ENCODE measurements at regions not wholly inside any gene's neighbourhood (a gene's known extent, or its start where the extent isn't known, plus 50 kb on each side); places are given as distances from the start of the nearest gene placed in this dataset.

DNA sequence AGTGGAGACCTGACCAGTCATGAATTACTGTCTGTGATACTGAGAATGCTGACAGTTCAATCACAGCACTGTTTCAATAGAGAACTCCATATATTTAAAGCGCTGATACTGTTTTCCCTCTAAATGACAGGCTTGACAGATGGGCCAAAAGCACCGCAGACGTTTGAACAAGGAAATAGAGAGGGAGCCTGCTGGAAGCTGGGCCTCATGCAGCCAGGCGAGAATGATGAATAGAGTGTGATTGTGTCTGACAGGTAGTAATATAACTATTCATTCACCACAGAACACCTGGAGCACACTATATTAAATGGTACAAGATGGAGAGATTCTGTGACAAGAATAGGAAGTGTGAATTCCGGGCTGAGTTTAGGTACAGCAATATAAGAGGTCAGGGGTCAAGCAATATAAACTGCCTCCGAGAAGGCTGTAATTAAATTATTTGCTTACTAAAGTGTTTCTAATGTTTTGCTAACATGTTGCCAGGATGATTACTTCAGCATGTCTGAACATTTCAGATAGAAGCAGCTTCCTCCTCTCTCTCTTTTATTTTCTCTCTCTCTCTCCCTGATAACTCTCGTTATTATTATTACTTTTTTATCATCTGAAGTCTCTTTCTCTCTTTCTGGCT lies 297.7 kb downstream of the CSNK1G3 start:
- no peak for DNase-seq (ENCODE audit: low read depth)

DNA sequence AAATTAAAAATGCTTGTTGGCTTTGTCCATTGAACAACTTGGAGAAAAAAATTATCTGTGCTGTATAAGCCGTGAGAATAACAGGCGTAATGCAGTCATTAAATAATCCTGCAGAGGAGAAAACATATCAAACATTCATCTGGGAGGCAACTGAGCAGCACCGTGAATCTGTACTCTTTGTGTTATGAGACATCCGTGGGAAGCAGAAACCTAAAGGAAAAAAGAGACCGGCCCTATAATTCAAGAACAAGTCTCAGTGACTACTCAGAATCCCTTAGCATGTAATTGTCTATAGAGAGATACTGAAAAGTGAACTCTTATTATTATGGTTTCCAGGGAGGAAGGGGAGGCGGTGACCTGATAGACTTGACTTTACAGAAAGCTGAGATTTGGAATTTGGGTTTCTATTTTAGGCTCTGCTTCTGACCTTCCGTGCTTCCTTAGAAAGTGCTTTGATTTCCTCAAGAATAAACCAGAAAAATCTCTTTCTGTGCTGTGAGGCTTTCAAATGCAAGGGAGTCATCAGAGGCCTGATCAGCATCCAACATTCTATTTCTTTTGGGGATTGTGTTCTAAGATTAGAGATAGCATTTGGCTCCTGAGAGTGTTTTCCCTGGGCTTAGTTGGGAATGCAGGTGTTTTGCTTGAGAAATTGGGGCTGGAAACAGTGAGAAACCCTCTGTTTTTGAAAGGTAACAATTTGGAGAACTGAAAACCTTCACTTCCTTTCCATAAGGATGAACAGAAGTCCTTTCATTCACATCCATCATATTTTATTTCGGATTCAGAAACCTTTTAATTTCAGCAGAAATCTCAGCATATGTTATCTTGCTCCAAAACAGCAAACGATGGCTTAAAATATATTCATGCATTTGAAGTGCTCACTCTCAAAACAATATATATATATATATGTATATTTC lies 296.7 kb downstream of the CSNK1G3 start:
- DNase-seq (ENCODE audit: low read depth): no peak

DNA sequence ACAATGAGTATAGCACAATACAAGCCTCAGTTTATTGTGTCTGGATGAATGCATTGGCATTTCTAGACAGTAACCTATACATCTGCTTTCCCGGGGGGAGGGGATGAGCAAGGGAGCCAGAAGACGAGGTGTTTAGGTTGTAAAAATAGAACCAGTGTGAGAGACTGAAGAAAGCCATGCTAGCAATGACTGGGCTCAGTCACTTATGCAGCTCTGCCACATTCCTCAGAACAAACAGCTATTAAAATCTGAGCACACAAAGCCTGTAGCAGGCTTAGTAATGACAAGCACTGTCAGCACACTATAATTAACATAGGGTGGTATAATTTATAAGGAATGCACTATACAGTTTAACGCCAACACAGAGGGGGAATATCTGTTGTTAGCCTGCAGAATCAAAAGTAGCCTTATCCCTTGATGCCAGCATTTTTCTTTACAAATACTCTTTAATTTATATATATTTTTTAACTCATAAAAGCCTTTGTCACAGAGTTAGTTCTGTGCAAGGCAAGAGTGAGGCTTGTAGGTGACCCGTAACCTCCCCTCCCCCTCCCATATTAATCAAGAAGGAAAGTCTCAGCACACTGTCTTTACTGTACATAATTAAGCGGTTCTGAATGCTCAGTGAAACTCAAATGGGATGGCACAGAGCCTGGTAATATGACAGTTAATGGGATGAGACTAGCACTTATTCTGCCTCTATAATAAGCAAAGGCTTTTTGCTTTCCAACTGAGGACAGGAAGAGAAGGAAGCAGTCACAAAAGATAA lies 295.4 kb downstream of the CSNK1G3 start:
- no peak for DNase-seq (ENCODE audit: low read depth)

DNA sequence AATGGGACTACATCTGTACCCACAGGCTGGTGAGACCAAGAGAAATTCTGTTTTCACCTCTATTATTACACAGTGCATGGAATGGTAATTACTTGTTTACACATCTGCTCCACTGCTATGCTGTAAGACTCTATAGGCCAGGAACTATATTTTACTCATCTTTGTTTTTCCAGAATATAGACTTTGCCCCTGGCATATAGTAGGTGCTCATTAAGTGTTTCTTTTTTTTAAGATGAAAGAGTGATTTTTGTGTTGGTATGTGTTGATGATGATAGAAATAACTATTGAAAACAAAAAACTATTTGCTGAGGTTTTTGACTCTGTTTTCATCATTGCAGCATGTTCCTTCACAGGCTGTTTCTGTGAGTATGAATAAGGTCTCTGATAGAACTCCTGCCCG lies 294.7 kb downstream of the CSNK1G3 start:
- no peak for DNase-seq (ENCODE audit: low read depth)

DNA sequence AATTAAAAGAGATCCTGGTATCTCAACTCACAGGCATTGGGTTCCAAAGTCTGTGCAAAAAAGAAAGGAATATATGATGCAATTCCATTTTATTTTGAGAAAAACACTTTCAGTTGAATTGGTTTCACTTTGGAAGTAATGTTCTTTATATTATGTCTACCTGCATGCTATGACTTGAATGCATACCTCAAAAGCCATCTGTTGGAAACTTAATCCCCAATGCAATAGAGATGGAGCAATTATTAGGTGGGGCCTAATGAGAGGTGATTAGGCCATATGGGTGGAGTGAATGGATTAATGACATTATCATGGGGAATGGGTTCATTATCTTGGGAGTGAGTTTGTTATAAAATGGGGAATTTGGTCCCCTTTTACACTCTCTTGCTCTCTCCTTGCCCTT lies 293.3 kb downstream of the CSNK1G3 start:
- DNase-seq (ENCODE audit: low read depth): no peak

DNA sequence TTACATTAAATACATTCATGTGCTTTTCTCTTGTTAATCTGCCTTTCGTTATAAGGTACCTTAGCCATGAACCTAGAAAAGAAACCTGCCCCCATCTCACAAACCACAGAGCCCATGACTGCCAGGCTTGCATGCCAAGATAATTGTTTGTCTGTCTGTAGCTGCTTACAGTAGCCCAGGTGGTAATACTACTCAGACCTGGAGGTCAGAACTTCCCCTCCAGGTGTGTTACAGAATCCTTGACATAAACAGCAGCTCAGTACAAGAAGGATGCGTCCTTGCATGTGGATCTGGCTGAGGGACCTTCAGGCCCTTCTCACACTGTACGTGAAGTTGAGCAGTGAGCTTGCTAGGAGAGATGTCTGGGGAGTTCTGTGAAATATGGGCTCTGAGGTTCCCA lies 291.4 kb downstream of the CSNK1G3 start:
- no peak for DNase-seq (ENCODE audit: low read depth)

DNA sequence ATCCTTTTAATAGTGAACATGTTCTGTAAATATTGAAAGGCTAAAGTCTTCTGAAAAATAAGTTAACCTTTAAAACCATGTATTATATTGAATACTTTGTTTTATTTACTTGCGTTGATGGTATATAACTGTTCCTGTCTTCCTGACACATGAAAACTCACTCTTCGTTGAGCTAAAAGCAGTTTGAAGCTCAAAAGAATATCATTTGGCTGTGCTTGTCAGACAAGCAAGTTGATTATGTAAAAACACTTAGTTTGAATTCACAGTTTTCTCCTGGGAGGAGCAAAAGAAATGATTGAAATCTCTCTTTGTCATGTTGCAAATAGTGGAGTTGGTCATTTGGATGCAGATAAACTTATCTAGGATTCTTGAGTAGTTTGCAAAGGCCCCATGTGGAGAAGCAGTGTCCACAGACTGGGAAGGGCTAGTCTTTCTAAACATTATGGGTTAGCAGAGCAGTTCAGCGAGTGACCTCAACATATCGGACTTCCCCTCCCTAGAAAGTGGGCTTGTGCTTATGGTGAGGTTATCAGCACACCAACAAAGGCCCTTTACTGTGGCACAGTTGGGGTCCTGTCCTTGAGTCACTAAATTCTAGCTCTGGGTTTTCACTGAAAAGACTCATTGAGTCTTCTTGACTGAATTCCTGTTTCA lies 290.4 kb downstream of the CSNK1G3 start:
- DNase-seq (ENCODE audit: low read depth): no peak

DNA sequence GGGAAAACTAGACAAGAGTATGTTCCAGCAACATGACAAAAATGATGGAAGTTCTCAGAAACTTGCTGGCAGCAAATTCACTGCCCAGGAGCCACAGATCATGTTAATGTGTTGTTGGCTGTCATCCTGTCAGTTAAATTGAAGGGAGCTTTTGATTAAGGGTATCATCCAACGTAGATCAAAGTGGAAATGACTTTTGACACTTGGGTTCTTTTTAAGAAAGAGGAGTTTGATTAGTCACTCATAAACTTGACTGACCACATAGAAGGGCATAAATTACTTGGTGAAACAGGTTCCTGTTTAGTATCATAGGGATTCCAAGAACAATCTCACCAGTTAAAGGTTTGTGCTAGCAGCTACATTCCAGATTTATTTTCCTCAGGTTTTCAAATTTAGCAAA lies 288.7 kb downstream of the CSNK1G3 start:
- DNase-seq (ENCODE audit: low read depth): no peak

DNA sequence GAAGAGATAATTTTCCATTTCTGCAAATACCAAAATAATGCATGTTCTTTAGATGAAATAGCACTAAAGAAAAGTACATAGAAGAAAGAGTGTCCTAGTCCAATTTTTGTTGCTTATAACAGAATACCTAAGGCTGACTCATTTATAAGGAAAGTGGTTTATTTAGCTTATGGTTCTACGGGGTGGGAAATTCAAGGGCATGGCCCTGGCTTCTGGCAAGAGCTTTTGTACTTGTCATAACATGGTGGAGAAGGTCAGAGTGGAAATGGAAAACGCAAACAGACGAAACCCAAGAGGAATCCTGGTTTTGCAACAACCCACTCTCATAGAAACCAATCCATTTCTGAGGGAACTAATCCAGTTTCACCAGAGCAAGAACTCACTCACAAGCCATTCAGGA lies 283.7 kb downstream of the CSNK1G3 start:
- no peak for DNase-seq (ENCODE audit: low read depth)

DNA sequence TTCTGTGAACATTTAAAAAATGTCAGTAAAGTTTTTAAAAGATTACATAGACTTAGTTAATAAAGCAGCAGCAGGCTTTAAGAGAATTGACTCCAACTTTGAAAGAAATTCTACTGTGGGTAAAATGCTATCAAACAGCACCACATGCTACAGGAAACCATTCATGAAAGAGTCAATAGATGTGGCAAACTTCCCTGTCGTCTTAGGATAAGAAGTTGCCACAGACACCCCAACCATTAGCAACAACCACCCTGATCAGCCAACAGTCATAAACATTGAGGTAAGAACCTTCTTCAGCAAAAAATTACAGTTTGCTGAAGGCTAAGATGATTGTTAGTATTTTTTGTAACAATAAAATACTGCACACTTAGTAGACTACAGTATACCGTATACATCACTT lies 278.2 kb downstream of the CSNK1G3 start:
- no peak for DNase-seq (ENCODE audit: low read depth)

DNA sequence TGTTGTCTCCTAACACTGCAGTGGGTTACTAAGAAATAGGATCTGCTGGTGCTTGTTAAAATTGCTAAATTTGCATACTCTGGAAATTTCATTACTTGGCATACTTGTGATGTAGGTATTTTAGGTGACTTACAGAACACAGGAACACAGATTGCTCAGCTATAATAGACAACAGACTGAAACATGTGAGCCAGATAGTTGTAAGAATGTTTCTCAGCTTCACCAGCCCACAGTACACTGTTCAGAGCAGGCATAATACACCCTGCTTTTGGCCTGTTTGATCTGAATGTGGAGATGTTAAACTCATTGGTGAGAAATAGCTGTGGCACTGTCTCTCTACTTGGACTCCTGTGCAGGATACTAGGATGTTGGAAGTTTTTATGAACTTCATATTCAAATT lies 275.7 kb downstream of the CSNK1G3 start:
- no peak for DNase-seq (ENCODE audit: low read depth)

DNA sequence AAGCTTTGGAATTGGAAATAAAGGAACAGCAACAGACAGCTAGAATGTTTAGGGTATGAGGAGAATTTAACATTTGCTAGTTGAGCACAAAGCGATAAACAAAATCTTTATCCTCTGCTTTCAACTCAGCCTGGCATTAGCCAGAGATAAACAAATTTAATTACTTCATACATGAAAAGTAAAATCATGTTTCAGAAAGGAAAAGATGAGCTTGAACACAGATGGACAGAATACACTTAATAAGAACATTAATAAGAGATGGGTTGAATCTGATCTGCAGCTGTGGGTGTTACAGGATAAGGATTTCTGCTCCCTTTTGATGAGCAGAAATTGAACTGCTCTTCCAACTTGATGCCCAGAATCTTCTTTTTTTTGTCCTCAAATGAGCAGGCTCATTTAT lies 275.2 kb downstream of the CSNK1G3 start:
- DNase-seq (ENCODE audit: low read depth): no peak

DNA sequence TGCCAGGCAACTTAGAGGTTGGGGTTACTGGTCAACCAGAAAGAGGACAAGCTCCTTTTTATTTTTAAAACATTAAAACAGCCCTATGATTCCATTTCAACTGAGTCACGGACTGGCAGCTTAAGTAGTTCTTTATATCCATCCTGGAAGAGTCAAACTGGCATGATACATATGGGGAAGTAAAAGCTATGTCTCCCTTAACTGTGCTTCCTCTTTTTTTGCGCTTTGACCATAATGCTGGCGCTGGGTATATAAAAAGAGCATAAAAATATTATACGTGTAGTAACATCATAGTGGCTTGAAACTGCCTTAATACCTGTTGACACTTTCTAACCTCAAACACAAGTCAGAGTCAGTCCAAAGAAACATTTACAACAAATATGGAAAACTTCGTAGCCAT lies 274.4 kb downstream of the CSNK1G3 start:
- no peak for DNase-seq (ENCODE audit: low read depth)

DNA sequence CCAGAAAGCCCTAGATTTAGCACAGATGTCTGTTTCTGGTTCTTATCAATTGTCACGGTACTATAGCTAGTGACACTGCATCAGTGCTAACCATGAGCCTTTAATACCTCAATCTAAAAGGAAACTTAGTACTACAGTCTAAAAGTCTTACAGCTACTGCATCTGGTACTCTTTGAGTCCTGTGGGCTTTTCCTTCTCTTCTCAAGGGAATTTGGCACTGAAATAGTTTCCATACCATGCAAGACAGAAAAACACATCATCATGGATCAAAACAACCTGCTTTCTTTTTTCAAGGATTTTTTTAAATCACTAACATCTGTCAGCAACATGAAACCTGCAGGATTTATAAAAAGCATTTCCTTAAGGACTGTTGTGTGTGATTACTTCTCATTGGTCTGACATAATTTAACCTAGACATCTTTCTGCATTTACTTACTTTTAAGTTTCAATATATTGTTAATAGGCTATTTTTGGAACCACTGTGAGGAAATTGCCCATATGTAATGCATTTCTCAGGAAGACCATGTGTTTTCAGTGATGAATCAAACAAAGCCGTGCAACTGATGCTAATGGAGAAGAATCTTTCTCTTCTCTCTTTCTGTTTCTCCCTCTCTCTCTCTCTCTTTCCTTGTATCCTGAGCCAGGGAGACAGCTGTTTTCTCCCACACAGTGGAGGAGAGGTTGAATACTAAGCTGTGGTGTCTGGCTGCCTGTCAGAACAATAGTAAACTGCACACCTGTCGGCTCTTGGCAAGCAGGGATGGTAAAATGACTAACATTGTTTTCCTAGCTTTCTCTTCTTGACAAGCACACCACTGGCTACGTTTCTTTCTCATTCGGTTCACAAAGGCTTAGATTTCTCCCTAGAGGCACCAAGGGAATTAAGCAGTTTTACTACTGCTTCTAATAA lies 273.4 kb downstream of the CSNK1G3 start:
- DNase-seq (ENCODE audit: low read depth): no peak

DNA sequence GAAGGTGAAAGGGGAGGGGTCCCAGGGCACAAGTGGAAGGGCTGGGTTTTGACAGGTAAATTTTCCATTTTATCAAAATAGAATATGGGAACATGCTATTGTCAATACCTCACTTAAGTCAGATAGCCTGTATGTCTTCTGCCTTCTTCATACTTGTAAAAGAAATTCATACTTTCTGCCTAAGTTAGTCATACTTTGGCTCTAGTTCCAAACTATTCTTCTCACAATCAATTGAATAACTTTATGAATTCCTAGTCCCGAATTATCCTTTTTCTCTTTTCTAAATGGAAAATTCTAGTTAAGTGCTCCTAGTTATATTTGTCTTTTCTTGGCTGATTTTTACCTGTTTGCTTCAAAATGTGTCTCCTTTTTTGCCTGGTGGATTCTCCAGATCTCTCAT lies 271.4 kb downstream of the CSNK1G3 start:
- DNase-seq (ENCODE audit: low read depth): no peak

DNA sequence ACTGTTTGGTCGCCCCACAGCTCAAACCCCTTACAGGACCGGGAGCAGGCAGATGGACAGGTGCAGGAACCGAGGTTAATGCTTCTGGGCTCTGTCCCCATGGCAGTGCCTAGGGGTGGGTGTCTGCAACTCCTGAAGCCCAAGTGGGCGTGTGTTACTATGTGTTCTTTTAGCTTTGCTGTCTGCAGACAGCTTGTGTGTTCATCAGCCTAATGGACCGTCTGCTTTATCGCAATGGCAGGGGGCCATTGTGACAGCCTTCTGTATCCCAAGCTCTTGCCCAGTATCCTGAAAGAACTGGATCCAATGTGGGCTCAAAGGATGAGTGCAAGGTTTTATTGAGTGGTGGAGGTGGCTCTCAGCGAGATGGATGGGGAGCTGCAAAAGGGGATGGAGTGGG lies 266.7 kb downstream of the CSNK1G3 start:
- no peak for DNase-seq (ENCODE audit: low read depth)

DNA sequence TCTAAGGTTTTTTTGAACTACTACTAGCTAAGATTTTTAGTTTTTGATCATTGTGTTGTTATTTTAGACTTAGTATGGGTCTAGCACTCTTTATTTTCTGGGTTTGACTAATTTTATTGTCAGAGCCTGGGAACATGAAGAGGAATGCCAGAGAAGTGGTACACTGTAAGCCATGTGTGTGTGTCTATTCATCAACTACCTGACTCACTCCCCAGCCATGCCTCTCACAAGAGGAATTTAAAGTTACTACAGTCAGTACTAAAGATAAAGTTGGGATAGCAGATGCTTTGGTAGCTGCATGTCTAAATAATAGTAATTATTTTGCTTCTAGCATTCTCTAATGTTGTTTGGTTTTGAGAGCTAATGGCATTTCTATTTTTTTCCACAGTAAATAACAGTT lies 264.8 kb downstream of the CSNK1G3 start:
- DNase-seq (ENCODE audit: low read depth): no peak

DNA sequence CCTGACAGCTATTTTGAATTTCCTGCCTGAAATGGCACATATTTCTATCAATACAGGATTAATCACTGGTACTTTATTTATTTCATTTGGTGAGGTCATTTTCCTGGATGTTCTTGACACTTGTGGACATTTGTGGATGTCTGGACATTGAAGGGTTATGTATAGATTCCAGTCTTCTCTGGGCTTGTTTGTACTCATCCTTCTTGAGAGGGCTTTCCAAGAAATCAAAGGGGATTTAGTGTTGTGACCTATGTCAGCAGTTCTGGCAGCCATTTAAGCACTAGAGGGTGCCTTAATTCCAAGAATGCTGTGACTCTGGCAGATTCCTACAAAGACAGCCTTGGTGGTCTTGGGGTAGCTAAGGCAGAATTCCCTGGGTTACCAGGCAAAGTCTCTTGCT lies 259.7 kb downstream of the CSNK1G3 start:
- DNase-seq (ENCODE audit: low read depth): no peak

DNA sequence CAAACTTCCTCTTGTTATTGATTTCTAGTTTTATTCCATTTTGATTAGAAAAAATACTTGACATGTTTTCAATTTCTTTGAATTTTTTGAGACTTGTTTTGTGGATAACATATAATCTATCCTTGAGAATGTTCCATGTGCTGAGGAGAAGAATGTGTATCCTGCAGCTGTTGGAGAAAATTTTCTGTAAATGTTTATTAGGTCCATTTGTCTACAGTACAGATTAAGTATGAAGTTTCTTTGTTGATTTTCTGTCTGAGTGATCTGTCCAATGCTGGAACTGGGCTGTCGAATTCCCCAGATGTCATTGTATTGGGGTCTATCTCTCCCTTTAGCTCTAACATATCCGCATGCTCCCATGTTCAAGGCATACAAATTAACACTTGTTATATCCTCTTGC lies 251.2 kb downstream of the CSNK1G3 start:
- DNase-seq (ENCODE audit: low read depth): no peak

DNA sequence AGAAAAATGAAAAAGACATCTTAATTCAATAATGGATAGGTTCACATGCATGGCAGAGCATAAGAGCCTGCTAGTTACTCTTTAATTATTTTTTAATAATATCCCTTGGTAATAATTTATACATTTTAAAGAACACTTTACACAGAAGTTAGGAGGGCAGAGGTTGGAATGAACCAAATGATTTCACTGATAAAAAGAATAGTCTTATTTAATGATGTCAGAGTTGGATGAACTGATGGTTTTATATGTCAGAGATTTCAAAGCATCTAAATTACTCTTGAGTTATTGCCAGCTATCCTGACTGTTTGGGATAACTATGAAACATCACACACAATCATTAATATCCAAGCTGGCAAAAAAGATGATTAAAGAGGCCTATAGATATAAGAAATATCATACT lies 244.8 kb downstream of the CSNK1G3 start:
- DNase-seq (ENCODE audit: low read depth): no peak

DNA sequence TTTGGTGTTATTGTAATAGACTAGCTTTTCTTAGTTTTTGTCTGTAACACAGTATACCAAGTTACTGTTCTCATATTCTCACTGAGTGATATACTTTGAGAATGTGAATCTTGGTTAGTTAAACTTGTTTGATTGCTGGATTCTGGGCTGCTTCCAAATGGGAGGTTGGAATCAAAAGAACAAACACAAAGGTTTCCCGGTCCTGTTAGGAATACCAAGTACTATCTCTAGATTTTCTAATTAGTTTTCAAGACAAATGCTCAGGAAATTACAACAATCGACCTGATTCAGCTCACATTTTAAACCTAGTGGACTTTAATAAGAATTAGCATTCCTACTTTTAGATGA lies 244.3 kb downstream of the CSNK1G3 start:
- DNase-seq (ENCODE audit: low read depth): no peak

Measured in activated T-helper 9 cell treated with anti-CD3 and anti-CD28 coated beads, Interleukin-2, amount 50 U/mL, for 16 hours (primary cell).